NCI-H510A (cell line): ENCODE measurements at regions not wholly inside any gene's neighbourhood (a gene's known extent, or its start where the extent isn't known, plus 50 kb on each side); places are given as distances from the start of the nearest gene placed in this dataset.

Experiments used
- DNase-seq: peaks from one replicate; lab custom pipeline; 2025; lab: John Stamatoyannopoulos, UW

DNA sequence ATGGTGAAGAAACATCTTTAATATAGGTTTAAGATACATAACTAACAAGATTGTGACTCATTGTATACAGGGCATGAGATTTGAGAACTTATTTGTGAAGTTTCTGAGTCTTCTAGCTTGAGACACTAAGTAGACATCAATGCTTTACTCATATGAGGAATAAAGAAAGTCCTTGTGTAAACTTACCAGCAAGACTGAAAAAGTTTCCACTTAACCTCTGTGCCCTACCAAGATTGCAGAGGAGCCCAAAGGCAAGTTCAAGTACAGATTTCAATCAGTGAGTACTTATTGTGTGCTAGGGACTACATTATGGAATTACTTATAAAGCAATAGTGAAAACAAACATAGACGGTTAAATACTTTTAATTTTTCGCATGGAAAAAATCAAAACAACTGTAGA lies 1041.2 kb upstream of the CELF4 start:
- no peak for DNase-seq

DNA sequence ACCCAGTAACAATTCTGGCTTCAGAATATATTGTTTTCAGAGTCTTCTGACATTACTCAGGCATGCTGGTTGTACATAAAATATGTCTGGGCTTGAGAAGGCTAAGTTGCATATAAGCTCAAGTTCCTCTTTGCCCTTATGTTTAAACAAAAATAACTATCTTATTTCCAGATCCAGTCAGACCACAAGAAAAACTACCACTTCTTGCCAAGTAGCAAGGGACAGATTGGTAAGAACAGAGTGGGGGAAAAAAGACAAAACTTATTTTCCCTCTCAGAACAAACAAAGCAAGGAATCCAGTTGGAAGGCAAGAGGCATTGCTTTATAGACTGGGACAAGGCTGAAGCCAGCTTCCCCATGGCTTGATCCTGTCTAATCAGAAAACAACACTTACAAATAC lies 1036.7 kb upstream of the CELF4 start:
- no peak for DNase-seq

GRCh38 chr18:38587571-38587970 lies 1022.0 kb upstream of the CELF4 start:
- no peak for DNase-seq

- DNase-seq, result no peak
Measured at GRCh38 chr18:38586327-38586726, 1020.7 kb upstream of the CELF4 start.

GRCh38 chr18:38579764-38580163 lies 1014.2 kb upstream of the CELF4 start:
- no peak for DNase-seq

- no peak for DNase-seq
Measured at GRCh38 chr18:38576916-38577315, 1011.3 kb upstream of the CELF4 start.

- DNase-seq, result no peak
Measured at GRCh38 chr18:38576349-38576748, 1010.8 kb upstream of the CELF4 start.

- no peak for DNase-seq
Measured at GRCh38 chr18:38575648-38576047, 1010.0 kb upstream of the CELF4 start.

DNA sequence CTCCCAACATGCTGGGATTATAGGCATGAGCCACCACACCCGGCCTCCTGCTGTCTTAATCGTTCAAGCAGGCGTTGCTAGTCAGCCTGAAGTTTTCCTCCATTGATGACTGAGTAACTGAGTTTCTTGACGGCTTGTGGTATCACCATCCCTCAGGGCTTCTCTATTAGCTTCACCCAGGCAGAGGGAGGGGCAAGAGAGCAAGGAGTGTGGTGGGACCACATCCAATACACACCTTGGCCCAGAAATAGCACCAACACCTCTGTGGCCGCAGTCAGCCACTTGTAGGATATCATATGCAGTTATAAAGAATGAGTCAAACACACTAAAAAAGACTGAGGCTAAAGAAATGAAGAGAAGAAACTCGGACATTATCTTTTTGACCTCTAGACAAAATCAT lies 1009.4 kb upstream of the CELF4 start:
- no peak for DNase-seq

- DNase-seq, result no peak
Measured at GRCh38 chr18:38572554-38573111, 1007.0 kb upstream of the CELF4 start.

DNA sequence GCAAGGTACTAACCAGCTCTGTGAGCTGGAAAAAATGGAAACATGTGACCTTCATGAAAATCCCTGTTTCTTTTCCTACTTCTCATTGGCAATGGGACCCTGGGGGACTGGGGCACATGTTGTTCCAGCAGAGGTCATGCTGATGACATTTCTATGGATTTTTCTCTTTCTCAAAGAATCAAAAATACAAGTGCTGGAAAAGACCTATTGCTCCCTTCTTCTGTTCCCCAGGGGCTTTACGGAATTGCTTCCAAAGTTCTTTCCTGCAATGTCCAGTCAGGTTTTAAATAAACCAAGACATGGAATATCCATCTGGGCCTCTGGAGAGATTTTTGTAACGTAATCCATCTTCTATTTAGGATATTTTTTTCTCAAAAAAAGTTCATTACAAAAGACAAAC lies 1006.1 kb upstream of the CELF4 start:
- no peak for DNase-seq

- DNase-seq, result no peak
Measured at GRCh38 chr18:38565513-38565912, 999.9 kb upstream of the CELF4 start.

- no peak for DNase-seq
Measured at GRCh38 chr18:38563396-38563980, 997.9 kb upstream of the CELF4 start.

DNA sequence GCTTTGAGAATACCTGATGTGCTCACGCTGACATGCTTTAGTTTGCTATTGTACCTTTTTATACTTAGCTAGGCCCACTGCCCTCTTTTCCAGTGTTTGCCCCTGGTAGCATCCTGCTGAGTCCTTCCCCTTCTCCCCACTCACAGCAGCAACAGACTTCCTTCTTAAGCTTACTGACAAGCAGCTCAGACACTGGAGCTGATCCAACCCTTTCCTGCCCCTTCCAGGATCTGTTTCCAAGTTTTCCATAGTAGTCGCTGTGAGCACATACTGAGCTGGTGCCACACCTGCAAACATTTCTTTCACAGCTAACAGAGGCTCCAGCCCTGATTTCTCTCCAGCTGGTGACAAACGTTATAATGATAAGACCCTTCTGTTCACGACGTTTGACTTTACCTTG lies 991.4 kb upstream of the CELF4 start:
- no peak for DNase-seq

GRCh38 chr18:38552732-38553321 lies 987.2 kb upstream of the CELF4 start:
- DNase-seq, result no peak

DNA sequence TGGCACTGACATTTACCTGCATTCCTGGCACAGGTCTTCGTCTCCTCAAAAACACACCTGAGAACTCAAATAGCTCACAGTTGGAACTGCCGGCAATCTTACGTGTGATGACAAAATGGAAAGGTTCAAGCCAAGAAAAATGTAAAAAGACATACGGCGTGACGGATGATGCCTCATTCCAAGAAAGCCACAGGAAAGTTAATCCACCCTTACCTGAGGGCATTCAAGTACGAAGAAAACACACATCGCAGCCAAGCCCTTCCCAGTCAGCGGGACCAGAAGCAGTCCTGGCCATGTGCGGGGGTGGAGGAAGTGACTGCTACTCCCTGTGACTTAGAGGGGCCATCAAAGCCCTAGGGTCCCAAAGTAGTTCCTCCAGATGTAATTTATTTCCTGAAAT lies 986.3 kb upstream of the CELF4 start:
- DNase-seq, result no peak

- DNase-seq, result no peak
Measured at GRCh38 chr18:38545071-38545470, 979.5 kb upstream of the CELF4 start.

GRCh38 chr18:38539856-38540255 lies 974.3 kb upstream of the CELF4 start:
- no peak for DNase-seq

DNA sequence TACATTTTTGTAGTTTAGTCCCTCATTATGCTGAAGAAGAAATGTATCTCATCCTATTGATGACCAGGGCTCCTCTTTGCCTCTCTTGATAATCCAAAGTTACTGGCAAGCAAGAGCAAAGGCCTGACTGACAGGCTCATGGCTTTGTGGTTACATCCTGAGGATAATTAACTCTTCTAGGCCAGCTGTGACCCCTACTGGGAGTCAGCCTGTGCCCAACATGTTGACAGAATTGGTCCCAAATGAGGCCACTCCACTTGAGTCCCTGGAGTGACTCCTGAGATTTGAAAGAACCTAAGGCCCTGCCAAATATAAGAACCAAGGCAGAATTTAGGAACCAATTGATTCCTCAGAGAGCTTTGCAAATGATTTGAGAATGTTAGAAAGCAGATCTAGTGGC lies 973.8 kb upstream of the CELF4 start:
- DNase-seq, result no peak

DNA sequence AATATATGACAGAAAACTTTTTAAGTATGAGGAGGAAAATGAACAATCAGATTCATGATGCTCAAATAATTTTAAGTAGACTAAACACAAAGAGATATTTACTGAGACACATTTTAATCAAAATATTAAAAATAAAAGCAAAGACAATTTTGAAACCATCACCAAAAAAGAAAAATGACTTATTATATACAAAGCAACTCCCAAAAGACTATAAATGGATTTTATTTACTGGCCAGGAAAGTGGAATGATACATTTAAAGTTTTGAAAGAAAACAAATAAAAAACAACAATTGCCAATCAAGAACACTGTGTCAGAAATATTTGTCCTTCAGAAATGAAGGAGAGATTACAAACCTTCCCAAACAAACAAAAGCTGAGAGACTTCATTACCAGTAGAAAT lies 968.5 kb upstream of the CELF4 start:
- DNase-seq, result no peak

- no peak for DNase-seq
Measured at GRCh38 chr18:38526922-38527321, 961.3 kb upstream of the CELF4 start.

DNA sequence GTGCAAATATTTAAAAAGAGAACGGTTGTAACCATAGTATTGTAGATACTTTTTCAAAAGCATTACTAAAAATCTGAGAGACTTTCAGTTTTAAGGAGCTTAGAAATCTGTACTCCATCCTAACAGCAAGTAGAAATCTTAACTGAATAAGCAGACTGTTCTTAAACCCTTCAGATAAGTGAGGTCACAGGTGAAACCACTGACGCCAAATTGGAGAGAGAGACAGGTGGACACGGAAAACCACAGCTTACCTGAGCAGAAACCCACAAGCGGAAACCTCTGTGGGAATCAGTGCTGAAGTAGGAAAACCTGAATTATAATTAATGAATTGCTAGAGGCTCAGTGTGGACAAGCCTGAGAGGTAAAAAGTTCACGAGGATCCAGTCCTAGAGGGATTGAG lies 959.4 kb upstream of the CELF4 start:
- no peak for DNase-seq

DNA sequence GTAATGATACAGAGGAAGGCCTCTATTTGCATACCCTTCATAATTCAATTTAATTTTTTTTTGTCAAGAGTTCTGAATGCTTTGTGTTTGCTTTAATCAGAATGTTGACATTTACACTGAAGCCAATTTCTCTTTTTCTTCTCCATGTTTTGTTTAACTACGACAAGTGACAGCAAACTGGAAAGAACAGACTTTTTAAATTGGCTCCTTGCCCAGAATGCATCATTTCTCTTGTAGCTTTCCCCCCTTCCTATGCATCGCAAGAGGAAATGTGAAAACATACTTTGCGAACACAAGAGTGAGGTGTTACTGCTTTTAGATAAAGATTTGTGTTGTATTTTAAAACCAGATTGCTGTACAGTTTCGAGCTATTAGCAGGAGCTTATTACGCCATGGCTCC lies 955.2 kb upstream of the CELF4 start:
- DNase-seq, result no peak

DNA sequence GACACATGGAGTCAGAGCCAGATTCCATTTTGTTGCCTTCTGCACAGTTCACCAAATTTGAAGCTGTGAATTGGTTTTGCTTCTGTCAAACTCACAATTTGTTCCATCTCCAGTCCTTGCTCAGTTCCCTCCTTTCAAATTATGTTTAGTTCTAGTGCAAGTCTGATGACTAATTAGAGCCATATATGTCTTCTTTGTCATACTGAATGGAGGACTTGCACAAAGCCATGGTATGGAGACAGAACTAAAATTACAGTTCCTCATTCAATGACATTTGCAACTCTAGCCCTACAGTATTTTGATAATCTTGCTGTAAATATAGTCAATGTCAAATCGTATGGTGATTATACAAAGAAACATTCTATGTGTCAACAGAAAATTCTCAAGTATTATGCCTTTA lies 936.9 kb upstream of the CELF4 start:
- DNase-seq, result no peak
